ENCODE measurements at regions not wholly inside any gene's neighbourhood (a gene's known extent, or its start where the extent isn't known, plus 50 kb on each side); places are given as distances from the start of the nearest gene placed in this dataset.

DNA sequence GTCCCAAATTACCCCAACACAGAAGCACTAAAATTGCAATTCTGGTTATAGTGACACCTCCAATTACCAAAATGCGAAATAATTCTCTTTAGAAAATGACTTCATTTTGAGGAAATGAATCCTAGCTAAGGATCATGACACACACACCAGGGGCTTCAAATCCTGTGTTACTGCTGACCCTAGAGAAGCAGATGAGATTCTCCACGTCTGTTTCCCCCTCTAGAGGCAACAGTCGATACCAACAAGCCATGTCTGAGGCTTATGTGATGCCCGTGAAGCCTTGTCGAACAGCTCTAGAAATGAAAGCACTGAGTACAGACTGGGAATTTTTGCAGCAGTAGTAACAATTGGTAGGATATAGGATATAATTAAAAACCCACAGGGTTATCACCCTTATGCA lies 153.6 kb upstream of the TMTC4 start:
- TF ChIP-seq ZNF24 (tag by site-specific recombination; IDR thresholded peaks at IDR 0.05), result no peak
- TF ChIP-seq, protein P1, sequence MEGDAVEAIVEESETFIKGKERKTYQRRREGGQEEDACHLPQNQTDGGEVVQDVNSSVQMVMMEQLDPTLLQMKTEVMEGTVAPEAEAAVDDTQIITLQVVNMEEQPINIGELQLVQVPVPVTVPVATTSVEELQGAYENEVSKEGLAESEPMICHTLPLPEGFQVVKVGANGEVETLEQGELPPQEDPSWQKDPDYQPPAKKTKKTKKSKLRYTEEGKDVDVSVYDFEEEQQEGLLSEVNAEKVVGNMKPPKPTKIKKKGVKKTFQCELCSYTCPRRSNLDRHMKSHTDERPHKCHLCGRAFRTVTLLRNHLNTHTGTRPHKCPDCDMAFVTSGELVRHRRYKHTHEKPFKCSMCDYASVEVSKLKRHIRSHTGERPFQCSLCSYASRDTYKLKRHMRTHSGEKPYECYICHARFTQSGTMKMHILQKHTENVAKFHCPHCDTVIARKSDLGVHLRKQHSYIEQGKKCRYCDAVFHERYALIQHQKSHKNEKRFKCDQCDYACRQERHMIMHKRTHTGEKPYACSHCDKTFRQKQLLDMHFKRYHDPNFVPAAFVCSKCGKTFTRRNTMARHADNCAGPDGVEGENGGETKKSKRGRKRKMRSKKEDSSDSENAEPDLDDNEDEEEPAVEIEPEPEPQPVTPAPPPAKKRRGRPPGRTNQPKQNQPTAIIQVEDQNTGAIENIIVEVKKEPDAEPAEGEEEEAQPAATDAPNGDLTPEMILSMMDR (tag by site-specific recombination; IDR thresholded peaks at IDR 0.05), result no peak
